Esophagus muscularis mucosa (tissue), 4 donors: ENCODE measurements at regions not wholly inside any gene's neighbourhood (a gene's known extent, or its start where the extent isn't known, plus 50 kb on each side); places are given as distances from the start of the nearest gene placed in this dataset.

Source experiments
- DNase-seq: peaks from one replicate; pipeline ENCODE4 v3.0.0-alpha.2; 2017; ENCODE audit errors: extremely low spot score
- H3K27ac ChIP-seq, 4 donors: fragments of 200-600 bp; sonication (generic); replicated peaks in 1 of 4; 1 replicate in 3 of 4; 2 replicates in 1 of 4; pipeline ENCODE4 v1.5.1; 2016 to 2019; ENCODE audit warnings: mild to moderate bottlenecking in 1 of 4
- H3K27me3 ChIP-seq, 4 donors: fragments of 200-600 bp; sonication (generic); one replicate each; pipeline versions ENCODE4 v1.5.1 to v1.6.0; 2016 to 2019
- H3K36me3 ChIP-seq, 4 donors: fragments of 200-600 bp; sonication (generic); one replicate each; pipeline ENCODE4 v1.5.1; 2016 to 2019
- H3K4me1 ChIP-seq, 4 donors: fragments of 200-600 bp; sonication (generic); one replicate each; pipeline ENCODE4 v1.5.1; 2016 to 2019
- H3K4me3 ChIP-seq, 4 donors: fragments of 200-600 bp; sonication (generic); 1 replicate in 2 of 4; 2 replicates in 2 of 4; pipeline ENCODE4 v1.5.1; 2016 to 2019; ENCODE audit warnings: mild to moderate bottlenecking in 4 of 4, moderate library complexity in 1 of 4
- H3K9me3 ChIP-seq, 4 donors: fragments of 200-600 bp; sonication (generic); 1 replicate in 3 of 4; 2 replicates in 1 of 4; pipeline ENCODE4 v1.5.1; 2016 to 2019
- EP300 ChIP-seq: sonication (generic); formaldehyde crosslinking; IDR thresholded peaks from one replicate; pipeline ENCODE4 v1.6.1; 2017; ENCODE audit warnings: antibody characterized with exemption
- POLR2A ChIP-seq: fragments of 450-650 bp; IDR thresholded peaks from one replicate; pipeline ENCODE4 v1.6.1; 2017; ENCODE audit warnings: antibody characterized with exemption, moderate library complexity, mild to moderate bottlenecking, low read depth
- POLR2AphosphoS5 ChIP-seq, 2 donors: sonication (generic); formaldehyde crosslinking; IDR thresholded peaks; one replicate each; pipeline ENCODE4 v1.6.1; 2017; ENCODE audit warnings: antibody characterized with exemption in 2 of 2
- WGBS: methylation state at CpG from one replicate; pipeline ENCODE4 v1.1.5; 2018; 5-methylcytosine and 5-hydroxymethylcytosine counted together
- intact Hi-C: fragments of 100-400 bp; cut with DNase I; formaldehyde crosslinking; loops from one replicate; pipeline ENCODE4 v1.15.1; 2023
- TF ChIP-seq, protein P1 (sequence below), 3 experiments: fragments of 200-600 bp in 2 of 3; fragments of 450-650 bp in 1 of 3; sonication (generic) in 2 of 3; IDR thresholded peaks; one replicate each; pipeline ENCODE4 v1.5.1; 2017 to 2019; ENCODE audit warnings: antibody characterized with exemption in 3 of 3, mild to moderate bottlenecking in 2 of 3, moderate library complexity in 1 of 3

- Histone ChIP-seq H3K4me1 (no peaks in the 10 kb centered on the region), H3K36me3 (no peaks in the 10 kb centered on the region), H3K9me3 (no peaks in the 10 kb centered on the region), H3K4me3 (no peak overlapping the region), H3K27ac (no peak overlapping the region), H3K27me3 (no peaks in the 10 kb centered on the region)
- no peak for DNase-seq
- intact Hi-C loops = no loop called here
- 86% methylated on average over 4 of the region's 4 CpGs for WGBS
- TF ChIP-seq POLR2AphosphoS5 (IDR thresholded peaks at IDR 0.05) = no peak
- TF ChIP-seq, protein P1, sequence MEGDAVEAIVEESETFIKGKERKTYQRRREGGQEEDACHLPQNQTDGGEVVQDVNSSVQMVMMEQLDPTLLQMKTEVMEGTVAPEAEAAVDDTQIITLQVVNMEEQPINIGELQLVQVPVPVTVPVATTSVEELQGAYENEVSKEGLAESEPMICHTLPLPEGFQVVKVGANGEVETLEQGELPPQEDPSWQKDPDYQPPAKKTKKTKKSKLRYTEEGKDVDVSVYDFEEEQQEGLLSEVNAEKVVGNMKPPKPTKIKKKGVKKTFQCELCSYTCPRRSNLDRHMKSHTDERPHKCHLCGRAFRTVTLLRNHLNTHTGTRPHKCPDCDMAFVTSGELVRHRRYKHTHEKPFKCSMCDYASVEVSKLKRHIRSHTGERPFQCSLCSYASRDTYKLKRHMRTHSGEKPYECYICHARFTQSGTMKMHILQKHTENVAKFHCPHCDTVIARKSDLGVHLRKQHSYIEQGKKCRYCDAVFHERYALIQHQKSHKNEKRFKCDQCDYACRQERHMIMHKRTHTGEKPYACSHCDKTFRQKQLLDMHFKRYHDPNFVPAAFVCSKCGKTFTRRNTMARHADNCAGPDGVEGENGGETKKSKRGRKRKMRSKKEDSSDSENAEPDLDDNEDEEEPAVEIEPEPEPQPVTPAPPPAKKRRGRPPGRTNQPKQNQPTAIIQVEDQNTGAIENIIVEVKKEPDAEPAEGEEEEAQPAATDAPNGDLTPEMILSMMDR (IDR thresholded peaks at IDR 0.05) = no peak
These were observed 202.8 kb downstream of the BCAT1 start for GRCh38 chr12:24746006-24746671.

DNA sequence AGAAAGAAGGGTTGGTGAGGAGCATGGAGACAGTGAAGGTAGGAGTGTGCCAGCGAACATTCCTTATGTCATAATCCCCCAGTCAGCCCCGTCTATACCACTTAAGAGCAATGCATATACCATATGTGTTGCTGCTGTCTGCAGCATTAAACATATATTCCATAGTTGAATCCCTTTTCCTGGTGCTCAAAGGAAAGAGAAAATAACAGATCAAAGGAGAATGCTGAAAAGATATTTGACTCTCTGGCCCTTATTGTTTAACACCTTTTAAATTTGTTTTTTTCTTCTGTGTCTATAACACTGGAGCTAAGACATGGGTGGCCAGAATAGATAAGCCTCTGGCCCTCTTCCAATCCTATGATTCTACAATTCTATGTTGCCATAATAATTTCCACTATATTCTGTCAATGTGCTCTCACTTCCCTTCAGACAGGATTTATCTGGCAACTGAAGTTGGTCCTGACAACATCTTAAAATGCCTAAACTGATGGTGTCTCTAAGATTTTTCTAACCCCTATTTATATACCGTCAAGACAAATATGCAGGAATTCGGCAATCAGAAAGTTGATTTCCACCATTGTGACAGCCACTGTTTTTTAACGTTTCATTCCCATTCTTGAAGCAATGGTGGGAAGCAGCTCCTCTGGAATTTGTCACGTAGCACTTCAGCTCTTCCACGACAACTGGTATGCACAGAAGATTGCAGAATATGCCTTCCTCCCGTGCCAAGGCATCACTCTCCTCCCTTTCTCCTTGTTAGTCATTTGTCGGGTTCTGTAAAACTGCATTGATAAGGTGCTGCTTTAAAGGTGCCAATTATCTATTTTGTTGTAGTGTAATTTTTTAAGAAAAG, 204.7 kb downstream of the BCAT1 start:
- WGBS = 59% methylated on average over 9 of the region's 9 CpGs
- Histone ChIP-seq H3K4me3 (no peak overlapping the region), H3K27me3 (no peaks in the 10 kb centered on the region), H3K36me3 (no peaks in the 10 kb centered on the region), H3K9me3 (no peaks in the 10 kb centered on the region), H3K4me1 (no peaks in the 10 kb centered on the region), H3K27ac (no peak overlapping the region)
- TF ChIP-seq POLR2A = no peak
- TF ChIP-seq EP300 = no peak
- TF ChIP-seq, protein P1 (IDR thresholded peaks at IDR 0.05) = no peak
- TF ChIP-seq POLR2AphosphoS5 (IDR thresholded peaks at IDR 0.05) = no peak
- no peak for DNase-seq
- intact Hi-C loops = no loop called here

DNA sequence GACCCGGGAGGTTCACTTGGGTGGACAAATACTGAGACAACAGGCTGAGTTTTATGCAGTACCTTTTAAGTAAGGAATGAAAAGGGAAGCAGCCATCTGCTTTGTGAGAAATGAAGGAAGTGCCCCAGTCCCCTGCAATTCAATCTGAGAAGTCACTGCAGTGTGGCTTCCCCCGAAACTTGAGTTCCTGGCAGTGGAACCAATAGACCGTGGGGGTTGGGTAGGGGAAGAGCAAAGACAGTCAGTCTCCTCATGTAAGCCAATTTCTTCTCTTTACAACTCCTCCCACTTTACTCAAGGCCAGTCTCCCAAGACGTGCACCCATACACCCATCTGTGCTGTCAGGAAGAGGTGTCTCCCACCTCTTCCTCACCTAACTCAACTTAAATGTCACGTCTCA, 206.5 kb downstream of the BCAT1 start:
- Histone ChIP-seq H3K27ac (no peak overlapping the region), H3K36me3 (no peaks in the 10 kb centered on the region), H3K4me1 (no peaks in the 10 kb centered on the region), H3K4me3 (no peak overlapping the region), H3K27me3 (no peaks in the 10 kb centered on the region), H3K9me3 (no peaks in the 10 kb centered on the region)
- 81% methylated on average over 5 of the region's 5 CpGs for WGBS
- DNase-seq = no peak
- TF ChIP-seq, protein P1 (IDR thresholded peaks at IDR 0.05) = no peak
- TF ChIP-seq POLR2A = no peak
- TF ChIP-seq POLR2AphosphoS5 (IDR thresholded peaks at IDR 0.05) = no peak
- no peak for TF ChIP-seq EP300
- intact Hi-C loops = no loop called here

GRCh38 chr12:24741216-24741615, 207.7 kb downstream of the BCAT1 start:
- no peaks in the 10 kb centered on the region for H3K36me3 ChIP-seq
- H3K27ac ChIP-seq = no peak overlapping the region
- H3K4me1 ChIP-seq = no peaks in the 10 kb centered on the region
- intact Hi-C loops = no loop called here
- DNase-seq = no peak
- H3K4me3 ChIP-seq = no peak overlapping the region
- 90% methylated on average over 9 of the region's 9 CpGs for WGBS
- TF ChIP-seq EP300 (no peak), POLR2A (no peak), POLR2AphosphoS5 (IDR thresholded peaks at IDR 0.05) (no peak)
- TF ChIP-seq, protein P1 (IDR thresholded peaks at IDR 0.05) = no peak
- no peaks in the 10 kb centered on the region for H3K9me3 ChIP-seq
- no peaks in the 10 kb centered on the region for H3K27me3 ChIP-seq
